Panc1 (cell line): ENCODE measurements at regions not wholly inside any gene's neighbourhood (a gene's known extent, or its start where the extent isn't known, plus 50 kb on each side); places are given as distances from the start of the nearest gene placed in this dataset.

Source experiments
- ATAC-seq: fragments of 200-7000 bp; cut with Tn5 transposase; 2 replicates; pipeline ENCODE4 v1.9.1; 2020; ENCODE audit warnings: mild to moderate bottlenecking, moderate library complexity
- BruUV-seq: library from RNA; stranded (reverse); fragments of 400-500 nt; replicated peaks from 2 replicates; lab custom pipeline; 2021; lab: Mats Ljungman, UMichigan
- CTCF ChIA-PET: fragments of 300-600 bp; sonication (Branson Sonifier 250); formaldehyde crosslinking; loops from one replicate; lab custom pipeline; 2022; ENCODE audit warnings: antibody characterized with exemption; lab: Charles Lee
- POLR2A ChIA-PET: fragments of 300-600 bp; sonication (Branson Sonifier 250); formaldehyde crosslinking; loops from one replicate; lab custom pipeline; 2022; ENCODE audit warnings: antibody characterized with exemption; lab: Charles Lee
- DNase-seq: peaks from one replicate; pipeline ENCODE4 v3.0.0-alpha.2; 2010; ENCODE audit warnings: low read depth, low spot score
- H3K27ac ChIP-seq: 2 replicates; pipeline ENCODE4 v1.5.1; 2011; ENCODE audit warnings: mild to moderate bottlenecking, low read length, inconsistent platforms
- H3K27me3 ChIP-seq: fragments of 200-500 bp; sonication (Bioruptor generic); 2 replicates; pipeline ENCODE4 v1.6.0; 2014; ENCODE audit warnings: low read length, inconsistent platforms; ENCODE audit not compliant: control insufficient read depth, insufficient read depth
- H3K36me3 ChIP-seq: fragments of 200-500 bp; sonication (Bioruptor generic); 2 replicates; pipeline ENCODE4 v1.5.1; 2014; ENCODE audit warnings: inconsistent platforms, mild to moderate bottlenecking, low read length, moderate library complexity; ENCODE audit not compliant: control insufficient read depth, insufficient read depth
- H3K4me1 ChIP-seq: 2 replicates; pipeline ENCODE4 v1.5.1; 2011; ENCODE audit warnings: inconsistent platforms, mild to moderate bottlenecking, low read length, moderate library complexity; ENCODE audit not compliant: control insufficient read depth, insufficient read depth
- H3K4me3 ChIP-seq, 2 experiments: 2 replicates each; pipeline ENCODE4 v1.5.1; 2011 to 2012; ENCODE audit warnings: low read depth in 2 of 2, low read length in 2 of 2, mild to moderate bottlenecking in 2 of 2, inconsistent platforms in 1 of 2, moderate library complexity in 1 of 2
- H3K9me3 ChIP-seq: fragments of 200-500 bp; sonication (Bioruptor generic); 2 replicates; pipeline ENCODE4 v1.5.1; 2014; ENCODE audit warnings: low read depth, mild to moderate bottlenecking, inconsistent platforms, low read length, moderate library complexity; ENCODE audit not compliant: control insufficient read depth, insufficient read depth
- POLR2AphosphoS5 ChIP-seq: IDR thresholded peaks from 2 replicates; pipeline ENCODE4 v1.6.1; 2012; ENCODE audit warnings: mild to moderate bottlenecking, low read depth, low read length, moderate library complexity
- REST ChIP-seq, 2 experiments: IDR thresholded peaks; 2 replicates each; pipeline ENCODE4 v1.6.1; 2011 to 2012; ENCODE audit warnings: low read depth in 2 of 2, control low read depth in 1 of 2, low read length in 1 of 2, mild to moderate bottlenecking in 1 of 2, moderate library complexity in 1 of 2; ENCODE audit not compliant: insufficient read depth in 1 of 2
- SIN3A ChIP-seq: IDR thresholded peaks from 2 replicates; pipeline ENCODE4 v1.6.1; 2012; ENCODE audit warnings: low read depth, mild to moderate bottlenecking, low read length, moderate library complexity, borderline replicate concordance; ENCODE audit not compliant: insufficient read depth
- TCF7L2 ChIP-seq: IDR thresholded peaks from 2 replicates; pipeline ENCODE4 v1.6.1; 2011; ENCODE audit warnings: mild to moderate bottlenecking, low read depth, low read length, inconsistent platforms
- in situ Hi-C: cut with HindIII; loops from 2 replicates; pipeline ENCODE4 v1.10.0; 2016; ENCODE audit warnings: low sequenced_read_pairs, low pct_unique_long_range_greater_than_20kb
- intact Hi-C: fragments of 100-400 bp; cut with micrococcal nuclease; formaldehyde crosslinking; loops from one replicate; pipeline ENCODE4 v1.10.0; 2022; ENCODE audit not compliant: unreplicated experiment
- TF ChIP-seq, protein P1 (sequence below): fragments of 450-650 bp; IDR thresholded peaks from 2 replicates; pipeline ENCODE4 v1.5.1; 2017; ENCODE audit warnings: mild to moderate bottlenecking

- CTCF ChIA-PET, result no interaction called here
- Histone ChIP-seq H3K9me3 (no peaks in the 10 kb centered on the region), H3K27me3 (no peaks in the 10 kb centered on the region), H3K4me3 (no peak overlapping the region), H3K4me1 (no peaks in the 10 kb centered on the region), H3K27ac (no peak overlapping the region), H3K36me3 (no peaks in the 10 kb centered on the region)
- in situ Hi-C loops (no loop called here), intact Hi-C loops (no loop called here)
- TF ChIP-seq SIN3A (no peak), REST (IDR thresholded peaks at IDR 0.05; ENCODE audit: insufficient read depth in 1 of 2, low read depth in 2 of 2, low read length in 1 of 2) (no peak), TCF7L2 (no peak), POLR2AphosphoS5 (no peak)
- TF ChIP-seq, protein P1, sequence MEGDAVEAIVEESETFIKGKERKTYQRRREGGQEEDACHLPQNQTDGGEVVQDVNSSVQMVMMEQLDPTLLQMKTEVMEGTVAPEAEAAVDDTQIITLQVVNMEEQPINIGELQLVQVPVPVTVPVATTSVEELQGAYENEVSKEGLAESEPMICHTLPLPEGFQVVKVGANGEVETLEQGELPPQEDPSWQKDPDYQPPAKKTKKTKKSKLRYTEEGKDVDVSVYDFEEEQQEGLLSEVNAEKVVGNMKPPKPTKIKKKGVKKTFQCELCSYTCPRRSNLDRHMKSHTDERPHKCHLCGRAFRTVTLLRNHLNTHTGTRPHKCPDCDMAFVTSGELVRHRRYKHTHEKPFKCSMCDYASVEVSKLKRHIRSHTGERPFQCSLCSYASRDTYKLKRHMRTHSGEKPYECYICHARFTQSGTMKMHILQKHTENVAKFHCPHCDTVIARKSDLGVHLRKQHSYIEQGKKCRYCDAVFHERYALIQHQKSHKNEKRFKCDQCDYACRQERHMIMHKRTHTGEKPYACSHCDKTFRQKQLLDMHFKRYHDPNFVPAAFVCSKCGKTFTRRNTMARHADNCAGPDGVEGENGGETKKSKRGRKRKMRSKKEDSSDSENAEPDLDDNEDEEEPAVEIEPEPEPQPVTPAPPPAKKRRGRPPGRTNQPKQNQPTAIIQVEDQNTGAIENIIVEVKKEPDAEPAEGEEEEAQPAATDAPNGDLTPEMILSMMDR, result no peak
- ATAC-seq, result no peak
- BruUV-seq, result no TSS peak
- POLR2A ChIA-PET, result no interaction called here
- DNase-seq, result no peak
Measured at GRCh38 chr3:165518346-165518745, 318.9 kb downstream of the BCHE start.

- ChIA-PET CTCF (no interaction called here), POLR2A (no interaction called here)
- no TSS peak for BruUV-seq
Measured at GRCh38 chr3:165513715-165514701, 317.8 kb upstream of the SLITRK3 start.

More at GRCh38 chr3:165513715-165514701, 317.8 kb upstream of the SLITRK3 start:
- H3K4me3 ChIP-seq, result no peak overlapping the region
- no peaks in the 10 kb centered on the region for H3K9me3 ChIP-seq
- H3K27ac ChIP-seq, result no peak overlapping the region
- H3K27me3 ChIP-seq, result no peaks in the 10 kb centered on the region
- H3K4me1 ChIP-seq, result no peaks in the 10 kb centered on the region
- ATAC-seq (no peak), DNase-seq (no peak)
- no peaks in the 10 kb centered on the region for H3K36me3 ChIP-seq
- in situ Hi-C loops (no loop called here), intact Hi-C loops (no loop called here)
- no peak for TF ChIP-seq REST (IDR thresholded peaks at IDR 0.05; ENCODE audit: insufficient read depth in 1 of 2, low read depth in 2 of 2, low read length in 1 of 2)
- TF ChIP-seq TCF7L2, result no peak
- TF ChIP-seq, protein P1, result no peak
- TF ChIP-seq POLR2AphosphoS5, result no peak
- TF ChIP-seq SIN3A, result no peak
